ENCODE measurements at regions not wholly inside any gene's neighbourhood (a gene's known extent, or its start where the extent isn't known, plus 50 kb on each side); places are given as distances from the start of the nearest gene placed in this dataset.
"Not testable (repeated sequence)": the region's sequence is repeated elsewhere in the genome, so short reads cannot be mapped to it uniquely, and the experiment has no call there.

DNA sequence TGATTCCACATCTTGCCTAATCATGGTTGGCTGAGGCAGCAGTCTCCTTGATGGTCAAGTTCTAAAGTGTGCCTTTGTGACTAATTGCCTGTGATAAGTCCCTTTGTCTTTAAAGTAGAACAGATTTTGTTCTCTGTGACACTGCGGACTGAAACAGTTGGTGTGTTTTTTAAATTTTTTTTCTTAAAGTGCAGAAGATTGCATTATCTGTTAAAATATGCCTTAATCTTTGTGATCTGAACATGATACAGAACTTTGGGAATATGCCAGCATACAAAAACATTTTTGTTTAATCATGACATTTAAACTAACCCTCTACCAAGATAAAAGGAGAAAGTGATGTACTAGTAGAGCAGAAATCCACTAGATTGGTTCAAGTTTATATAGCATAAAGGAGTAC is 1260.6 kb upstream of the ADGRL2 start:
- no peak for DNase-seq

DNA sequence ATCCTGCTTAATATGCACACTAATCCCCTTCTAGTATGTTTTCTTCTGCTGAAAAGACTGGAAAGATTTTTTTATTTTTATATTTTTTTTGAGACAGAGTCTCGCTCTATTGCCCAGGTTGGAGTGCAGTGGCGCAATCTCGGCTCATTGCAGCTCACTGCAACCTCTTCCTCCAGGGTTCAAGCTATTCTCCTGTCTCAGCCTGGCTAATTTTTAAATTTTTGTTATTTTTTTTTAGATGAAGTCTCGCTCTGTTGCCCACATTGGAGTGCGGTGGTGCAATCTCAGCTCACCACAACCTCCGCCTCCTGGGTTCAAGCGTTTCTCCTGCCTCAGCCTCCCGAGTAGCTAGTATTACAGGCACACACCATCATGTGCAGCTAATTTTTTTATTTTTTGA is 1261.4 kb upstream of the ADGRL2 start:
- not testable (repeated sequence) for DNase-seq

DNA sequence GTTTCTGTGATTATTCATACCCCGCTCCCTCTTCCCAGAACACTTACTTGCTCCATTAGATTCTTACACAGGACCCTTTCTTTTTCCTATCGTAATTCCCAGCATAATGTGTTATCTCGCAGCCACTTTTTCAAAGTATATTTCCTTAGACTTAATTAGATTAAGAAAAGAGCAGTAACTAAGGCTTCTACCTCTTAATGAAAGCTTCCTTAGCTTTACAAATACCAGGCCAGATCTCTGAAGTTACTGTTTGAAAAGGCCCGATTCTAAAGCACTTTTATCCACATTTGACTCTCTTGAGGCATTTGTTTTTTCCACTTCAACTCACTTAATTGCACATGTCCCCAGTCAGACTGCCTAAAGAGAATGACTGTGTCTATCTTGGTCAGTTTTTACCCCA is 1264.3 kb upstream of the ADGRL2 start:
- DNase-seq = no peak

DNA sequence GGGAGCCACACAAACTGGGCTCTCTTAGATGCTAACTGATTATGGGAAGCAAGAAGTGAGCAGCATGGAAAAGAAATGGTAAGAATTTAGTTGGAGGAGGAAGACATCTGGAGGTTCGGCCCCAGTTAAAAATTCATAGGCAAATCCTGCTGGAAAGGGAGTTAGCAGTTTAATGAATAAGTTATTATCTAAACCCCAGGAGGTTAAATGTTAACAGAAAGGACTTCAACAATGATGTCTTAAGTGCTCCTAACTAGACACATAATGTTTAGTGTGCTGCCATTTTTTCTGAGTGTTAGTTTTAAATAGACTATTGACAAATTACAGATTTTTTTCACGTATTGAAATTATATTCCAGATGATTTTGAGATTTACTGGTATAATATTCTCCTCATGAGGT is 1265.3 kb upstream of the ADGRL2 start:
- DNase-seq = no peak

DNA sequence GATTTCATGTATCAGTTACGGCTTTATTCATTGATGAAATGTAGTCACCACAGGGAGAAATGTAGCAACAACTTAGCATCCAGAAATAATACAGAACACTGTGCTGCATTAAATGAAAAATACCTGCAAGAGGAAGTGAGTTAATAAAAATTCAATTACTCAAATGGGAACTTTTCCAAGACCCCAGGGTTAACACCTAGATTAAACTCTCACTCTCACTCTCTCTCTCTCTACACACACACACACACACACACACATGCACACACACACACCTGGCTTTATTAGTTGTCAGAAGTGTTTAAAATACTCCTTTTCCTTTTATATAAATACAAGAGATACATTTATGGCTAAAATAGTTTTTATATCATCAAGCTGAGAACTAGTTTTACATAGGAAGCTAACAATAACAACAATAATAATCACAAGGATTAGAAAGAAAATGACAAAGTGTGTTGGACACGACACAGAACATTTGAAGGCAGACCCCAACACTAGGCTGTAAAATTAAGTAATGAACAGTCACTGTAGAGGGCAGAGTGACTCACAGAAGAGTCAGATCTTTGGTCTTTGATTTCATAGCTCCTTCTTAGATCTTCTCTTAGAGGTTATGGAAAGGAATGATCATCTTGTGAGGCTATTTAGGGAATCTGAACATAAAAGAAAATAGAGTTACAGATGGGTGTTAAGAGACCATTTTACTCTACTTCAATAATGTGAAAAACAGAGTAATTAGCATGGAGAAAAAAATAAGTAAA is 1266.0 kb upstream of the ADGRL2 start:
- no peak for DNase-seq

DNA sequence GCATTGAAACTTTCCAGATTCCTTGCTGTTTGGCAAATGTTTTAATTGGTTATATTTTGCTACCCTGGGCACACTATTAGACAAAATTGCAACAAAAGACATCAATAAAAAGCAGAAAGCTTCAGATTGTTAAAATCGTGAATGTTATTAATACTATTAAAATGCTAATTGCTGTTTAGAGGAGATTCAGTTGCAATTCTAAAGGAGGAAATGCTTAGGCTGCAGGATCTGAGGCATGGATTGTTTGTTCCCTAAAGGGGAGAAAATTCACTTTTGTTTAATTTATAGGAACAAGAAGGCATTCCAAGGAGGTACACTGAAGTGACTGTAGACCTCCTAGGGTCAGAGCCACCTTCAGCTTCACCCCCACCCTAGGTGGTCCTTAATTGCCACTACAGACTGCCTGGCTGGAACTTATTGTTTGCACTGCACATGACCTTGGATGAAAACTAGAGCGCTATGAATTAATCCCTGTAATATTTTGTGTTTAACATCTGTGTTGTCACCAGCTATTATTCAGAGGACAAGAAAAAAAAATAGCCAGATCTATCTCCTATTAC is 1266.9 kb upstream of the ADGRL2 start:
- no peak for DNase-seq

DNA sequence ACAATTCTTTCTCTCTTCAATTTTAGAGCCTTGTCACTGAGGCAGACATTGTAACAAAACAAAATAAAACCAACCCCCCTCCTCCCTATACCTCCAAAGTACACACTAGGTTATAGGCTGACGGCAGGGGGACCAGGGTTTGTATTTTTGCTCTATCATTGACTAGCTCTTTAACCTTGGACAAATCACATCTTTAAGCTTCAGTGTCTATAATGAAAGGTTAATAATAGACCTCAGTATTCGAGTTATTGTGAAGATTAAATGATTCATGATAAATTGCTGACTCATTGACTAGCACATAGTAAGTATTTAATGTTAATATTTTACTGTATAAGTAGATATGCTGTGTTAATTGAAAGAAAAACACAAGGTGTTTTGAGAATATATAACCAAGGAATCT is 1267.6 kb upstream of the ADGRL2 start:
- no peak for DNase-seq

DNA sequence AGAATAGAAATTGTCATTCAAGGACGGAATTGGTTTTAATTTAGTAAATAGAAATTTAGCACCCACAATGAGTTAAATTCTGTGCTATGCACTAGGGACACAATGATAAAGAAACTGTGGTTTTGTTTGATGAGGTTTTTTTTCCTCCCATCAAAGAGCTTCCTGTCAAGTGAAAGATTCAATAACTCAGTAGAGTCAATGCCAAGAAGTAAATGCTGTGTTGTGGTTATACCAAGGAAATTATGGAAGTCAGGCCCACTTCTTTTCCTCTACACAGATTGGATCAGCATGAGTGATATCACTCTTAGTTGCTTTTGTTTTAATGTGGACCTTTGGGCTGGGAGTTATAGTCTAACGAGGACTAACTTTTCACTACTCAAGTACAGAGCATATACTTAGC is 1269.6 kb upstream of the ADGRL2 start:
- no peak for DNase-seq

DNA sequence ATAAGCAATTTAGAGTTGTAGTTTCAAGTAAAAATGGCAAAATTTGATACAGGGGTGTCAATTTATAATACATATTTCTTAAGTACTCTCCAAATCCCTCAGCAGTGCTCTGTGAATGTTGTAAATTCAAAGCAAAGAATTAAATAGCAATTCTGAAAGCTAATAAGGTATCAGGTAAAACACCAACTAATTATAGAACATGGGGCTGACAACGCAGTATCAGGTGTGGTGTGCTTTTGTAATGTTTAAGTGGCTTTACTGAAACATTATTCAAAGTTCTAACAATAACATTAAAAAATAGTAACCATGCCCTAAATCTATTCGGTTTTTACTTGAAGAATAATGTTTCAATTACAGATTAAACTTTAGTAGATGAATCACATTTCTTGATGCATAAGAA is 1271.2 kb upstream of the ADGRL2 start:
- no peak for DNase-seq

DNA sequence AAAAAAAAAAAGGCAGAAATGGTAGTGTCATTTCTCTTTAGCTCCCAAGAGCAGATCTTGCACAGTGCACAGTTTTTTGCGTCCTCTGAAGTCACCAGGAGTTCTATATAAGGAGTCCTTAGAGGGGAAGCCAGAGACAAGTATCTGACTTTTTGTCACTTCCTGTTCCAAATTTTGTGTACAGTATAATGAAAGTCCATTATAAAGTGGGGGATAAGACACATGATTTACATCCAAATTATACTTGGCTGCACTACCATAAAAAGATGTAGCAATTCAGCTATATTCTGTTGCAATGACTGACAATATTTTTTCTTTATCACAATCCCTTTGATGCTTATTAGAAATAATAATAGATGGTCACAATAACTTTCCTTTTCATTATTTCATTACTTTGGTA is 1276.9 kb upstream of the ADGRL2 start:
- DNase-seq = no peak

DNA sequence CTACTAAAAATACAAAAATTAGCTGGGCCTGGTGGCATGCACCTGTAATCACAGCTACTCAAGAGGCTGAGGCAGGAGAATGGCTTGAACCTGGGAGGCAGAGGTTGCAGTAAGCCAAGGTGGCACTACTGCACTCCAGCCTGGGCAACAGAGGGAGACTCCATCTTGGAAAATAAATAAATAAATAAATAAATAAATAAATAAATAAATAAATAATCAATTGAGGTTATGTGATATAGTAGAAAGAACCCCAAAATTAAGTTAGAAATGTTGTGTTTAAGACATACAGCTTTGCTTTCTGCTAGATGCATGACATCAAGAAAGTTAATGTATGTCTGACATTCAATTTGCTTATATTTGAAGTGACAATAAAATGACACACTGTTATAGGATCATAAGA is 1277.7 kb upstream of the ADGRL2 start:
- not testable (repeated sequence) for DNase-seq

DNA sequence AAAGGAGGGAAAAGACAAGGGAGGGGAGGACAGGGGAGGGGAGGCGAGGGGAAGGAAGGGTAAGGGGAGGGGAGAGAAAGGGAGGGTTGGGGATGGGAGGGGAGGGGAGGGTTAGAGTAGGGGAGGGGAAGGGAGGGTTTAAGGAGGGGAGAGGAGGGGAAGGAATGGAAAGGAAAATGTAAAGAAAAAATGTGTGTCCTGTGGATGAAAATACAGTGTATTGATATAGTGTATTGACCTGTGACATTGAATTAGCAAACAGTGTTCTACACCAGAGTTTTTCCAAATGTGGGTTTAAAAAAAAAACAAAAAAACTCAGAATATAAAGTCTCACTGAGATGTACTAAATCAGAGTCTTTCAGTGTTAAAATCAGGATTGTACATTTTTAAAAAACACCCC is 1279.8 kb upstream of the ADGRL2 start:
- DNase-seq = no peak

DNA sequence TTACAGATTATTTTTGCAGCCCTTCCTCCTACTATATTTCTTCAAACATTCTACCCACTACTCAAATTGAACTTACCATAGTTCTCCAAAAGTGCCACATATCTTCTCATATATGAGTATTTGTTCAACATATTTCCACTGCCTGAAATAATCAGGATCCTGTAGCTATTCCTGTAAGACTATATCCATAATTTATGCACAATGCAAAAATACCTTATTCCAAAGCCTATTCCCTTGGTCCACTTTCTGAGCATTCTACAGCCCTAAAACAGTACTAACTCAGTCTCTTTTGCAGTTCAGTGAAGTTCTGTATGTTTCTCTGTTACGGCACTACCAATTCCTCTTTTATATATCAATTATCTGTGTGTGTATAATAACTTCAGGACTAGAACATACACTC is 1283.7 kb upstream of the ADGRL2 start:
- DNase-seq = no peak

DNA sequence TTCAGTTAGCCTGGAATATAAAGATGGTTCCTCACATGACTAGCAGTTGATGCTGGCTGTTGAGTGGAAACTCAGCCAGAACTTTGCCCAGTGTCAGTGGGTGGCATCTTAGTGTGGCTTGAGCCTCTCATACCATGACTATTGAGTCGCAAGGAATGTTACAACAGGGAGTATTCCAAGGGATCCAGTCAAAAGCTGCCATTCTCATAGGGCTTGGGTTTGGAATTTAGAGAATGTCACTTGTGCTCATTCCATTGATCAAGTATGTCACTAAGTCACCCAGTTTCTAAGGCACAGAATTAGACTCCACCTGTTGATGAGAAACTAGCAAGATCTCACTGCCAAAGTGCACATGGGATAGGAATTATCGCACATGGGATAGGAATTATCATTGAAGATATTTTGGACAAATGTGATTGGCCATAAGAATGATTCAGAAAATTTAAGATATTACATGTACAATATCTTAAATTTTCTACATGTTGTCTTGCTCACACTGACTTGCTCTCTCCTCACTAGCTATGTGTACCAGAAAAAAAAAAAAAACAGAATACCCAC is 1290.7 kb upstream of the ADGRL2 start:
- no peak for DNase-seq

DNA sequence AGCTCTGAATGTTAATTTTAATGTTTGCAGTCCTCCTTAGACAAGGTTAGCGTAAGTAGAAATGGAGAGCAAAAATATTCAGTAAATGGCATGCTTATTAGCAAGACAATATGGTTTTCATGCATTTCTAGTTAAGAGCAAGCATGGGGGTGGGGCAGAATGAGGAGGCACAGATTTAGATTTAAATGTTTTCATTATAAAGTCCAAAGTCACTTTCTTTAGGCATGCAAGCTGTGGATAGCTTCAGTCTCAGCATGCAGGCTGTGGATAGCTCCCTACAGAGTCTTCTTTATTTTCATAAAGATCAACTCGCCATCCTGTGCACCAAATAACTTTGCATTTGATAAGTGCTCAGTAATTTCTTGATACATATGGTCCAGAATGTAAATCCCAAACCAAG is 1294.5 kb upstream of the ADGRL2 start:
- DNase-seq = no peak

DNA sequence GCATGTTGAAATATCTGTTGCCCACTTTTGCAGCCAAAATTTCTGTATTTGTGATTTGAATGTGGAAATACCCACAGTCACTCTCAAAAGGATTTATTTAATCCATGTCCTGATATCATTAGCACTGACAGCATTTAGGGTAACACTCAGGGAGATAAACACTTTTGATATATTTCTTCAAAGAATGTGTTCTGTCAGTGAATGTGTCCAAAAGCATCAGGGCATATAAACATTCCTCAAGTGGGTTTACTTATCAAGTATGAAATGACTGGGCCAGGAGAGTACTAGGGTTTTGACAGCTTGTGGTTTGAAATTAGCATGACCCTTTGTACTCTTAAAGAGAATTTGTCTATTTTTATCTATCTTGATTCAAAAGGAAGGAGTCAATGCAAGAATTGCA is 1302.1 kb upstream of the ADGRL2 start:
- DNase-seq = no peak

DNA sequence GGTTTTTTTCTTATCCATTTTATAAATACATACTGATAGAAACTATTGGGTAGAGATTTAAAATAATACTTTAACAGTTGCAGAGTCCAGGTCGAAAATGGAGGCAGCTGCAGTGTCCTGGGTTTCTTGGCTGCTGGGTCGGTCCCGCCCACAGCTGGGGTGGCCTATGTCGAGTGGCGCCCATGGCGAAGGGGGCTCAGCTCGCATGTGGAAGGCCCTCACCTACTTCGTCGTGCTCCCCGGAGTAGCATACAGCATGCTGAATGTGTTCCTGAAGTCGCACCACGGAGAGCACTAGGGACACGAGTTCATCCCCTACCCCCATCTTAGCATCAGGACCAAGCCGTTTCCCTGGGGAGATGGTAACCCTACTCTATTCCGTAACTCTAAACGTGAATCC is 1304.9 kb upstream of the ADGRL2 start:
- no peak for DNase-seq

DNA sequence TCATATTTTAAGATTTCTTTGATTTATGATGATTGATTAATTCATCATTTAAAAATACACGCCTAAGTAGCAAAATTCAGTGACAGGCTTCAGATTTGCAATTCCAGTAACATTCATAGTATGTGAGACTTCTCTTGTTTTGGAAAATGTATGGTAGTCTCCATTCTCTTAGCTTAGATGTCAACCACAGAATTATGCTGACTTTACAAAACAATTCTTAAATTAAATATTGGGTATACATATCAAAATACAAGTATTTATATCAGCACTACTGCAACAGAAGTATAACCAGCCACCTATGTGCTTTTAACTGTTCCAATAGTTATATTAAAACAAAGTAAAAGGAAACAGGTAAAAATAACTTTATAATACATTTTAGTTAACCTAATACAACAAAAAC is 1328.6 kb upstream of the ADGRL2 start:
- no peak for DNase-seq

DNA sequence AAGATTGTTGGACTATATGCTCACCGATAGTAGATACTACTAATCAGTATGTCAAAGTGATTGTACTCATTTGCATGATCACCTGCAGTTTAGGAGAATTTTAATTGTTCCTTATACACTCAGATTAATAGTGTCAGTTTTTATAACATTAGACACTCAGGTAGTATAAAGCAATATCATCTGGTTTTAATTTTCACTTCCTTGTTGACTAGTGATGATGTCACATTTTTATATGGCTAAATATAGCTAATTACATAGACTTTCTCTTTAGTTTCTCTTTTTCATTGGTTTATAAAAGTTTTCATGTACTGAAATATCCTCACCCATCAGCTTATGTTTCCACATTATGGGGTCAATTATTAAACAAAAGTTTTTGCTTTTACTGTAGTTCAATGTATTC is 1332.4 kb upstream of the ADGRL2 start:
- DNase-seq = no peak

DNA sequence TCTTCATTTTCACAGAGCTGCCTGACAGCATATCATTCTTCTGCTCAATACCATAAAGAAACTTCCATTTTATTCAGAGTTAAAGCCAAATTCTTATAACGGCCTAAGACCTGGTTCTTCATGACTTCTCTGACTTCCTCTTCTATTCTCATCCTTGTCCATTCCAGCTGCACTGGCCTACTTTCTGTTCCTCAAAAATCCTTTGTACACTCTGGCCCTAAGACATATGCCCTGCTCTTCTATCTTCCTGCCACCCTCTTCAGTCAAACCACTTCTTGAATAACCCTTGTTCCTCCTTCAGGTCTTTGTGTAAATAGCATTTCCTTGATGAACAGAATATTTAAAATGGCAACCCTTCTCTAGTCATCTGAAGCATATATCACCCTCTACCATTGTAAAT is 1338.7 kb upstream of the ADGRL2 start:
- no peak for DNase-seq

DNA sequence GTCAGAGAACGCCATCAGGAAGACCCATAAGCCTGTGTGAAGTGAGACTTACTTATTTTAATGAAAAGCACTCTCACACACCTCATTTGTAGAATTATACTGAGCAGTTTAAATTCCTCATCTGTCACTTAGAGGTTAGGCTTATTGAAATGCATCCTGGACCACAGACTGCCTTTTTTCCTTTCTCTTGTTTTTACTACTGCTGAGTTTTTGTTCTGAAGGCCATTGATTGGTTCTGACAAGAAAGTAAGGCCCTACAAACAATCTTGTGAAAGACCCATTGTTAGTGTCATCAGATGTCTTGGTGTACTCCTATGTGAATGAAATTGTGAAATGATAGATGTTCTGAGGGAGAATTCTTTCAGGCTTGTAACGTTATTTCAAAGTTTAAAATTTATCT is 1343.3 kb upstream of the ADGRL2 start:
- no peak for DNase-seq

DNA sequence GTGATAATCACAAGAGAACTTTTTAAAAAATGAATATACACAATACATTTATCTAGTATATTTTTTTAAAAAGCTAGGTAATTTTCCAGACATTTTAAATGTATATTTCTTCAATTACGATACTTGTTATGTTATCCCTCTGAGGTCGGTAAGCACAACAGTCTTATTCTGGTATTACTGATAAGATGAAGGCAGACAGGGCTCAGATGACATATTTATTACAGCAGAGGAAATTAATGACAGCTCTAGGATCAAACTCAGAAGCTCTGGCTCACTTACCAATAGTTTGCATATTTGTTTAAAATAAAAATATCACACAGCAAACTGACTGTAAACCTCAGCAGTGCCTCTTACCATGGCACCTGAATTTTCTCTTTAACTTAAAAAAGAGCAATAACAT is 1347.0 kb upstream of the ADGRL2 start:
- no peak for DNase-seq

DNA sequence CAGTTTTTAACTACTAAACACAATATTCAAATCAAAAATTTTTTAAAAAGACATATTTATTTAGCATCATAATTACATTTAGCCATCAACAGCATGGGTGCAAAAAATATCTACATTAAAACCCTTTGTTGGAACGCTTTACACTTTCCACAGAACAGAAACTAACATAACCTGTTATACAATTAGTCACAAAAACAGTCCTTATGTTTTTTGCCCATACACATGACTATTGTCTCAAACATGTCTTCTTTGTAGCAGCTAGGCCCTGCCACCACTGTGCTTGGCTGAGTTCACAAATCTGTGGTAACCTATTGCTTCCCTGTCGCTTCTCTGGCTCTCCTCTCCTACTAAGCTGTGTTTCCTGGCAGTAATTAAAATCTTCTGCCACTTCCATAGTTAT is 1350.0 kb upstream of the ADGRL2 start:
- no peak for DNase-seq

DNA sequence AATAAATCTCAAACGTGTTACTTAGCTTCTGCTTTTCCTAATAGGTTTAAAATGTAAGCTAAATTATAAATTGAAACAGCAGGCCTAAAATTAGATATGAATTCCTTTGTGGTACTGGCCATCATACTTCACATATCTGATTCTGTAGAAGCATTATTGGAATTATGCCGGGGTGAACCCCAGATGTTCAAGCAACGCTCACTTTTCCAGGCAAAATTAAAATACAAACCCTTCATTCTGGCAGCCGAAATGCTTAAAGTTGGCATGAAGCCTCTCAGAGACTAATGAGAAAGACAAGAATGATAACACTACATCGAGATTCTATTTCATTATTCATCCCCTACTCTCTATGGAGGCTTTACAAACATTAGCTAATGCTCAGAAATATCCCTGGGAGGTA is 1352.7 kb upstream of the ADGRL2 start:
- DNase-seq = no peak

DNA sequence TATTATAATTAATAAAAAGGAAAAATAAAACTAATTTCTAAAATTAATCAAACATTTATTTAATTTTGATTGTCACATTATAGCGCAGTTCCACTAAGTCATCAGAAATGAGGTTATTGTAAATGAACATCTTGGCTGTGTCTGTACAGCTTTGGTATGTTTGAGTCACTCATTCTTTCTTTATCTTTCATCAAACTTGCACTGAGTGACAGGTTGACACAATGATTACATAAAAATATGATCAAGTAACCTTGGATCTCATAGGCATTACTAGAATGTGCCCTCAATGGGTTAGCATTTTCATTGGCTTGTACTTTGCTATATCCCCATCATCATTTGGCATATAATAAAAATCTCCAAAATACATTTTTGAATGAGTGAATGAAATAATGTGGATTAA is 1353.2 kb upstream of the ADGRL2 start:
- no peak for DNase-seq
